Heart right ventricle (tissue), 16 donors: ENCODE measurements at regions not wholly inside any gene's neighbourhood (a gene's known extent, or its start where the extent isn't known, plus 50 kb on each side); places are given as distances from the start of the nearest gene placed in this dataset.

ENCODE experiments used
- ATAC-seq, 8 donors: fragments of 200-7000 bp; cut with Tn5 transposase; one replicate each; pipeline ENCODE4 v1.9.1; 2020; ENCODE audit warnings: mild to moderate bottlenecking in 8 of 8, moderate library complexity in 8 of 8, moderate number of reproducible peaks in 1 of 8
- DNase-seq, 2 donors: peaks; one replicate each; pipeline ENCODE4 v3.0.0-alpha.2; 2020
- H3K27ac ChIP-seq, 10 donors: fragments of 200-600 bp; sonication (generic) in 2 of 10; one replicate each; pipeline versions ENCODE4 v1.5.0 to v1.8.0; 2020 to 2022; ENCODE audit warnings: mild to moderate bottlenecking in 3 of 10
- H3K27me3 ChIP-seq, 7 donors: fragments of 200-600 bp; one replicate each; pipeline ENCODE4 v1.8.0; 2021 to 2022; ENCODE audit warnings: mild to moderate bottlenecking in 2 of 7
- H3K36me3 ChIP-seq, 9 donors: fragments of 200-600 bp; sonication (generic) in 1 of 9; one replicate each; pipeline versions ENCODE4 v1.5.0 to v1.8.0; 2020 to 2022; ENCODE audit warnings: mild to moderate bottlenecking in 2 of 9
- H3K4me1 ChIP-seq, 9 donors: fragments of 200-600 bp; sonication (generic) in 1 of 9; one replicate each; pipeline versions ENCODE4 v1.5.0 to v1.8.0; 2020 to 2022; ENCODE audit warnings: mild to moderate bottlenecking in 4 of 9
- H3K4me3 ChIP-seq, 10 donors: fragments of 200-600 bp; sonication (generic) in 2 of 10; one replicate each; pipeline versions ENCODE4 v1.5.0 to v1.8.0; 2020 to 2022; ENCODE audit warnings: mild to moderate bottlenecking in 7 of 10, moderate library complexity in 2 of 10
- H3K9me3 ChIP-seq, 11 donors: fragments of 200-600 bp in 10 of 11; sonication (generic) in 2 of 11; one replicate each; pipeline versions ENCODE4 v1.5.0 to v1.8.0; 2013 to 2022; ENCODE audit warnings: mild to moderate bottlenecking in 2 of 11, control low read depth in 1 of 11, moderate library complexity in 1 of 11
- CTCF ChIP-seq, 9 donors: fragments of 200-600 bp; sonication (generic) in 2 of 9; IDR thresholded peaks; one replicate each; pipeline versions ENCODE4 v1.5.0 to v1.8.0; 2021 to 2022; ENCODE audit warnings: antibody characterized with exemption in 9 of 9, mild to moderate bottlenecking in 5 of 9, moderate library complexity in 1 of 9
- WGBS, 2 donors: extraction: QIAGEN DNeasy Blood & Tissue Kit; methylation state at CpG; one replicate each; pipeline ENCODE4 v1.1.7; 2013; ENCODE audit warnings: inconsistent platforms in 1 of 2; 5-methylcytosine and 5-hydroxymethylcytosine counted together
- intact Hi-C, 10 donors: fragments of 100-400 bp; cut with DNase I; formaldehyde crosslinking; loops; one replicate each; pipeline versions ENCODE4 v1.11.1 to v1.14.2; 2022
- donor health status: Arrhythmogenic right ventricular cardiomyopathy.
- donor health status: ischemic (EF 13 %, LVEDD 7.1; RV severe dilation, severe dysfunction).
- donor health status: healthy with polysubstance abuse.
- donor health status: DM: no; HTN: yes; CAD: no.
- donor health status: DM: no; HTN: no; CAD: no.
- donor health status: ischemic (EF 25% LVEDD 6.9; RV normal size, moderate dysfunction).
- donor health status: ischemic (EF 25% LVEDD 5.7; RV mildly dilated, moderate dysfunction).
- donor health status: healthy.
- donor health status: DM: yes; HTN: yes; CAD: no.
- donor health status: Ischemic cardiomyopathy.
- donor health status: ischemic (EF 35%, LVEDD 5.7; RV mildly dilated, moderate dysfunction).
- donor health status: nonischemic (EF 11% LVEDD 7.7; RV severe dilation, severe dysfunction).
- donor health status: DM: yes; HTN: yes; CAD: no.
- donor health status: PGD.
- donor health status: ischemic (EF 29% LVEDD 5.4; RV normal size, mild dysfunction).
- donor health status: nonischemic (EF 23%, LVEDD 6.1; RV moderate dilation, normal function).

- ATAC-seq (no peak), DNase-seq (no peak)
- Histone ChIP-seq H3K4me1 (no peaks in the 10 kb centered on the region), H3K27ac (no peak overlapping the region), H3K27me3 (peaks cover 0 to 12% (median 0%) of the 10 kb centered on the region in 7 donors), H3K36me3 (no peaks in the 10 kb centered on the region), H3K9me3 (peaks cover 0 to 10% (median 0%) of the 10 kb centered on the region in 11 donors), H3K4me3 (no peak overlapping the region)
- TF ChIP-seq CTCF (IDR thresholded peaks at IDR 0.05) = no peak
- 44 to 49% methylated on average over 5 of the region's 5 CpGs for WGBS, 2 donors
- intact Hi-C loops = no loop called here
These were observed 184.2 kb upstream of the USP24 start for GRCh38 chr1:55399346-55399745.

- WGBS, 2 donors = 86% methylated on average over 5 of the region's 5 CpGs
- Histone ChIP-seq H3K4me3 (no peak overlapping the region), H3K27ac (no peak overlapping the region), H3K9me3 (peaks cover 0 to 30% (median 0%) of the 10 kb centered on the region in 11 donors), H3K4me1 (no peaks in the 10 kb centered on the region), H3K36me3 (no peaks in the 10 kb centered on the region), H3K27me3 (no peaks in the 10 kb centered on the region)
- DNase-seq = no peak
- ATAC-seq = no peak
- no peak for TF ChIP-seq CTCF (IDR thresholded peaks at IDR 0.05)
- intact Hi-C loops = no loop called here
These were observed 181.3 kb upstream of the USP24 start for GRCh38 chr1:55396381-55396891.

GRCh38 chr1:55388960-55389359, 173.8 kb upstream of the USP24 start:
- intact Hi-C loops = no loop called here
- Histone ChIP-seq H3K4me3 (no peak overlapping the region), H3K27ac (no peak overlapping the region), H3K36me3 (no peaks in the 10 kb centered on the region), H3K9me3 (peaks cover 0 to 41% (median 15%) of the 10 kb centered on the region in 11 donors), H3K4me1 (no peaks in the 10 kb centered on the region), H3K27me3 (no peaks in the 10 kb centered on the region)
- ATAC-seq = no peak
- no peak for TF ChIP-seq CTCF (IDR thresholded peaks at IDR 0.05)
- DNase-seq = no peak

- Histone ChIP-seq H3K4me3 (no peak overlapping the region), H3K27me3 (no peaks in the 10 kb centered on the region), H3K36me3 (no peaks in the 10 kb centered on the region), H3K27ac (no peak overlapping the region), H3K4me1 (no peaks in the 10 kb centered on the region), H3K9me3 (peaks cover 0 to 26% (median 15%) of the 10 kb centered on the region in 11 donors)
- intact Hi-C loops = no loop called here
- 72 to 76% methylated on average over 2 of the region's 2 CpGs for WGBS, 2 donors
- TF ChIP-seq CTCF (IDR thresholded peaks at IDR 0.05) = no peak
- DNase-seq = no peak
- ATAC-seq = no peak
These were observed 172.0 kb upstream of the USP24 start for GRCh38 chr1:55387145-55387544.
